Activated CD8-positive, alpha-beta T cell treated with anti-CD3 and anti-CD28 coated beads for 36 hours (primary cell): ENCODE measurements at regions not wholly inside any gene's neighbourhood (a gene's known extent, or its start where the extent isn't known, plus 50 kb on each side); places are given as distances from the start of the nearest gene placed in this dataset.
"Not testable (repeated sequence)": the region's sequence is repeated elsewhere in the genome, so short reads cannot be mapped to it uniquely, and the experiment has no call there.

ENCODE experiments used
- ATAC-seq: fragments of 200-7000 bp; cut with Tn5 transposase; one replicate; pipeline ENCODE4 v1.10.0; 2021; ENCODE audit warnings: mild to moderate bottlenecking, moderate library complexity
- CTCF ChIA-PET: fragments of 350-600 bp; sonication (Branson Sonifier 250); formaldehyde crosslinking; loops from one replicate; lab custom pipeline; 2021; ENCODE audit warnings: antibody characterized with exemption; lab: Charles Lee
- POLR2A ChIA-PET: fragments of 350-600 bp; sonication (Branson Sonifier 250); formaldehyde crosslinking; loops from one replicate; lab custom pipeline; 2021; ENCODE audit warnings: antibody characterized with exemption; lab: Charles Lee
- DNase-seq: peaks from one replicate; pipeline ENCODE4 v3.0.0-alpha.2; 2020
- H3K27ac Mint-ChIP-seq: one replicate; pipeline ENCODE4 v1.8.0; 2021; ENCODE audit warnings: mild to moderate bottlenecking, mixed read lengths
- H3K27me3 Mint-ChIP-seq: one replicate; pipeline ENCODE4 v1.8.0; 2021; ENCODE audit warnings: mixed read lengths
- H3K36me3 Mint-ChIP-seq: one replicate; pipeline ENCODE4 v1.8.0; 2021; ENCODE audit warnings: low read depth, mixed read lengths
- H3K4me1 Mint-ChIP-seq: one replicate; pipeline ENCODE4 v1.8.0; 2021; ENCODE audit warnings: low read depth, mixed read lengths
- H3K4me3 Mint-ChIP-seq: one replicate; pipeline ENCODE4 v1.8.0; 2021; ENCODE audit warnings: mild to moderate bottlenecking, moderate library complexity, mixed read lengths
- H3K9me3 Mint-ChIP-seq: one replicate; pipeline ENCODE4 v1.8.0; 2021; ENCODE audit warnings: mixed read lengths
- intact Hi-C: fragments of 100-400 bp; cut with micrococcal nuclease; formaldehyde crosslinking; loops from one replicate; pipeline ENCODE4 v1.10.0; 2022
- TF ChIP-seq, protein P1 (sequence below): fragments of 200-600 bp; IDR thresholded peaks from one replicate; pipeline ENCODE4 v1.8.0; 2022; ENCODE audit warnings: antibody characterized with exemption, mild to moderate bottlenecking

DNA sequence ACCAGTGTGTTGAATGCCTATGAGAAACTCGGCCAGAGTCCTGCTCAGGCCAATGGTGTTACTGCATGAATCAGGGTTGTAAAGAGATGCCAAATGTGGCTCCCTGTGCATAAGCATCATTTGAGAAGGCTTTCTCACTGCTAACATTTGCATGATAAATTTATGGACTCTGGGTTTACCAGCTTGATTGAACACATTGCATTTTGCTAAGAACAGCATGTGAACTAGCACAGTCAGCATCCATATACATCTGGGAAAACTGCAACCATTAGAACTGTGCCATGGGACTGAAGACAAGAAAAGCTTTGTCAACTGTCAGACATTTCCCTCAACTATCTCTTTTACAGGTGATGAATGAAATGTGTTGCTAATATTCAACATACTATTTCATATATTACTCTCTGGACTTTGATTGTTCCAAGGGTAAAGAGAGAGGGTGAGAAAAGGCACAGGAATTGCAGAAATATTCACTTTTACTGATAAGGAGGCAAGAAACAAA lies 1427.4 kb upstream of the ADGRL3 start:
- Mint-ChIP-seq H3K4me1 (no peaks in the 10 kb centered on the region), H3K27ac (no peak overlapping the region), H3K36me3 (no peaks in the 10 kb centered on the region), H3K4me3 (no peak overlapping the region), H3K9me3 (peaks cover 1% of the 10 kb centered on the region), H3K27me3 (no peaks in the 10 kb centered on the region)
- CTCF ChIA-PET = no interaction called here
- POLR2A ChIA-PET = no interaction called here
- intact Hi-C loops = no loop called here
- TF ChIP-seq, protein P1, sequence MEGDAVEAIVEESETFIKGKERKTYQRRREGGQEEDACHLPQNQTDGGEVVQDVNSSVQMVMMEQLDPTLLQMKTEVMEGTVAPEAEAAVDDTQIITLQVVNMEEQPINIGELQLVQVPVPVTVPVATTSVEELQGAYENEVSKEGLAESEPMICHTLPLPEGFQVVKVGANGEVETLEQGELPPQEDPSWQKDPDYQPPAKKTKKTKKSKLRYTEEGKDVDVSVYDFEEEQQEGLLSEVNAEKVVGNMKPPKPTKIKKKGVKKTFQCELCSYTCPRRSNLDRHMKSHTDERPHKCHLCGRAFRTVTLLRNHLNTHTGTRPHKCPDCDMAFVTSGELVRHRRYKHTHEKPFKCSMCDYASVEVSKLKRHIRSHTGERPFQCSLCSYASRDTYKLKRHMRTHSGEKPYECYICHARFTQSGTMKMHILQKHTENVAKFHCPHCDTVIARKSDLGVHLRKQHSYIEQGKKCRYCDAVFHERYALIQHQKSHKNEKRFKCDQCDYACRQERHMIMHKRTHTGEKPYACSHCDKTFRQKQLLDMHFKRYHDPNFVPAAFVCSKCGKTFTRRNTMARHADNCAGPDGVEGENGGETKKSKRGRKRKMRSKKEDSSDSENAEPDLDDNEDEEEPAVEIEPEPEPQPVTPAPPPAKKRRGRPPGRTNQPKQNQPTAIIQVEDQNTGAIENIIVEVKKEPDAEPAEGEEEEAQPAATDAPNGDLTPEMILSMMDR = no peak
- no peak for ATAC-seq
- DNase-seq = no peak

DNA sequence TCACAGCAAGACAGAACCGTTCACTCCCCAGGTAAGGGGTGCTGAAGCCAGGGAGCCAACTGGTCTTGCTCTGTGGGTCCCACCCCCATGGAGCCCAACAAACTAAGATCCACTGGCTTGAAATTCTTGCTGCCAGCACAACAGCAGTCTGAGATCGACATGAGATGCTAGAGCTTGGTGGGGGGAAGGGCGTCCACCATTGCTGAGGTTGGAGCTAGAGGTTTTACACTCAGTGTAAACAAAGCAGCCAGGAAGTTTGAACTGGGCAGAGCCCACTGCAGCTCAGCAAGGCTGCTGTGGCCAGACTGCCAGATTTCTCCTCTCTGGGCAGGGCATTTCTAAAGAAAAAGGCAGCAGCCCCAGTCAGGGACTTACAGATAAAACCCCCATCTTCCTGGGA lies 1419.9 kb upstream of the ADGRL3 start:
- H3K36me3 Mint-ChIP-seq, CTCF ChIA-PET, H3K27ac Mint-ChIP-seq, intact Hi-C loops, POLR2A ChIA-PET, DNase-seq, H3K4me3 Mint-ChIP-seq, ATAC-seq, H3K4me1 Mint-ChIP-seq, H3K27me3 Mint-ChIP-seq, H3K9me3 Mint-ChIP-seq: not testable (repeated sequence)

DNA sequence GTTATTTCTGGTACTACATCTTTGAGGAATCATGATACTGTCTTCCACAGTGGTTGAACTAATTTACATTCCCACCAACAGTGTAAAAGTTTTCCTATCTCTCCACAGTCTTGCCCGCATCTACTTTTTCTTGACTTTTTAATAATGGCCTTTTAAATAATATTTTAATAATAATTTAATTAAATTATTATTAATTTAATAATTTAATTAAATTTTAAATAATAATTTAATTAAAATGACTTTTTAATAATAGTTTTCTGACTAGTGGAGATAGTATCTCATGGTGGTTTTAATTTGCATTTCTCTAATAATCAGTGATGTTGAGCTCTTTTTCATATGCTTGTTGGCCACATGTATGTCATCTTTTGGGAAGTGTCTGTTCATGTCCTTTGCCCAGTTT lies 1395.0 kb upstream of the ADGRL3 start:
- Mint-ChIP-seq H3K27ac (no peak overlapping the region), H3K4me3 (no peak overlapping the region), H3K9me3 (peaks cover 15% of the 10 kb centered on the region), H3K27me3 (no peaks in the 10 kb centered on the region), H3K36me3 (no peaks in the 10 kb centered on the region), H3K4me1 (no peaks in the 10 kb centered on the region)
- TF ChIP-seq, protein P1 = no peak
- ChIA-PET CTCF (no interaction called here), POLR2A (no interaction called here)
- DNase-seq (no peak), ATAC-seq (no peak)
- intact Hi-C loops = no loop called here

DNA sequence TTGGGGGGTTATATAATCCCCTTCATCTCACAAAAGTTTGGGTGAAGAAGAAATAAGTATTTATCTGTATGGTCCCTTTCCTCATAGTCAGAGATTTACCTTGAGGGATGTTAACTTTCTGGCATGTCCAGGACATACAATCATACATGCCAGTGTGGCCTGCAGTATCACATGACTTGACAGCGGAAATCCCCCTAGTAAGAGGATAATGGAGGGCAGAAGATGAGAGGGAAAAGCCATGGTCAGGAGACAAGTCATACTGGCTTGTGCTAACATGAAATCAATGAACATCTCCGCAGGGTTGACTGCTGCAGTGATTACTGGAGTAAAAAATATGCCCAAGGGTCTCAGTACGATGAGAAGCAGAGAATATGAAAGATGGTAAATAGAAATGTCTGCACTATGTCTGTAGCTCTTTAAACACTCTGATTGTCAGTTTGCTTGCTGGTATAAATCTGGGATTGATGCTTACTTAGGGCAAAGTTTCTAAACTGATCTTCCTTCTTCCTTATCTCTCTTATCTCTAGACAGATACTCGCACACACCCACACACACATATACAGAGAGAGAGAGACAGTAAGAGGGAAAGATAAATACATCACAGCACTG lies 1385.6 kb upstream of the ADGRL3 start:
- ChIA-PET POLR2A (no interaction called here), CTCF (no interaction called here)
- ATAC-seq (no peak), DNase-seq (no peak)
- Mint-ChIP-seq H3K36me3 (no peaks in the 10 kb centered on the region), H3K27me3 (no peaks in the 10 kb centered on the region), H3K4me1 (no peaks in the 10 kb centered on the region), H3K4me3 (no peak overlapping the region), H3K27ac (no peak overlapping the region), H3K9me3 (no peaks in the 10 kb centered on the region)
- TF ChIP-seq, protein P1 = no peak
- intact Hi-C loops = no loop called here

DNA sequence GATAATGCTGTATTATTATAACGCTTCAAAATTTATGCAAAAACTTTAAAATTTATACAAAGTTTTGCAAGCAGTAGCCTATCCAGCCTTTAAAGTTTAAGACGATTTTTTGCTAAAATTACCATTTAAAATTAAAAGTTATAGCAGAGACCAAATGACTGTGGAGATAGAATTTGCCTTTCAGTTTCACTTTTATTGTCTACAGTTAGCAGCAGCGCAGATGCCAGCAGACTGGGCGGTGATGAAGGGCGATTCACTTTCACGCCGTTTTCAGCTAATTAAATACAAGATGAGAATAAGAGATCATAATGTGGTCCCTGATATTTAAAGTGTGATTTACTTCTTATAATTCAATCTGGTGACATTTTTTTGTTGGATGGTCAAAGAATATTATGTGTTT lies 1381.5 kb upstream of the ADGRL3 start:
- intact Hi-C loops = no loop called here
- TF ChIP-seq, protein P1 = no peak
- Mint-ChIP-seq H3K9me3 (peaks cover 3% of the 10 kb centered on the region), H3K27ac (no peak overlapping the region), H3K27me3 (no peaks in the 10 kb centered on the region), H3K4me1 (no peaks in the 10 kb centered on the region), H3K36me3 (no peaks in the 10 kb centered on the region), H3K4me3 (peak overlapping the region; percentile 41)
- POLR2A ChIA-PET = no interaction called here
- DNase-seq (peak; percentile 4), ATAC-seq (peak; percentile 58)
- CTCF ChIA-PET = no interaction called here
